ENCODE measurements at regions not wholly inside any gene's neighbourhood (a gene's known extent, or its start where the extent isn't known, plus 50 kb on each side); places are given as distances from the start of the nearest gene placed in this dataset.

- no peak for DNase-seq
These were observed 342.8 kb upstream of the MTNR1B start for GRCh38 chr11:92626624-92627023.

DNA sequence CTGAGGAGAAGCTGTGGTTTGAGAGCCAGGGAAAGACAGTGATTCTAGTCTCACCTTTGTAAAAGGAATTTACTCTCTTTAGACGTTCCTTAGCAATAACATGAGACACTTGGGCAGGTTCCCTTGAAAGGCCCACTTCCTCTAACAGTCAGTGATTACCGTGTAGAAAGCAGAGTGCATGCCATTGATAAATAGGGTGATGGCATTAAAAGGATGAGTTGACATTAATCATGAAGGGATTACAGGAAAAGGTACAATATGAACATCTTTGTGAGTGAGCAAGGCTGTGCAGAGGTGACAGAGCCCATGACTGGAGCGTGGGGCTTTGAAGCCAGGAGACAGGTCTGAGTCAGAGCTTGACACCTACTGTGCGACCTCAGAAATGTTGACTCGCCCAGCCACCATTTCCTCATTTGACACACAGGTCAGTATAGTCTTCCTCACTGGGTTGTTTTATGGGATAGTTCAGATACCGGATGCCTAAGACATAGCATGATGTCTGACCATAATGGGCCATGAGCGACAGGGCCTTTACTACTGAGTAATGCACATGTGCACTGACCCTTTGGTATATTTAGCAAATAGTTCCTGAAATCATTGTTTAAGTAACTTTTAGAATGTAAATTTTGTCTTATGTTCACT is 341.7 kb upstream of the MTNR1B start:
- DNase-seq: no peak

DNA sequence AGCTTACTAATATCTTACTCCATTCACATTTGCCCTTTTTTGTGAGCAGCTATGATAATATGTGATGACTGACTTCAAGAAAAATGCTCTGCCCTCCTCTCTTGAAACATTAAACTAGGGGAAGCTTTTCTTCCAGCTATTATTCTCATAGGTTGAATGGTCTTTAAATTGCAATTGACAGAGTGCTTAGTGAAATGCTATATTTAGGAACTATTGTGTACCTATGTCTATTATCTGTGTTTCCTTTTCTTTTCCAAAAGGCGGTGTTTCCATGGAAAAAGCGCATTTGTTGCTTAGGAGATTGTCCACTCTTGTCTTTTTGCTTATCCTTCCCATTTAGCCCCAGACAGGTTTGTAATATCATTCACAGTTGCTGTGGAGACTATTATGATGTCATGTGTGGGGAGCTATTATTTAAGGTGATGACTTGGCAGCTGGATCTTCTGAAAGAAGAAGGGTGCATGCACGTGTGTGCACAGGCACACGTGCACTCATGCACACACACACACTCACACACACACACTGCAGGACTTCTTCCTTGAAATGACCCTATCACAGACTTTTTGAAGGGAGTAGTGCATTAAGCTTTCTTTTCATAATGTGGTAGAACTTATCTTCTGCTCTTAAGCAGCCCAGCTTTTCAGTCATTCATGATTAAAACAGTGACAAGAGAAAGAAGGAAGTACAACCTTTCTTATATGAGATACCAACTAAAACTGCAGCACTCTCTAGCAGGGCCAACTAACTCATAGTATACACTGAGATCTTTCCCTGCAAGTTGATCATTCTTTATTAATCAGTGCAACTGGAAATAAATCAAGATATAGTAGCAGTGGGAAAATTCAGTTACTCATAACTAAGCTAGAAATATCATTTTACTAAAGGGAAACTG is 340.8 kb upstream of the MTNR1B start:
- DNase-seq: no peak

DNA sequence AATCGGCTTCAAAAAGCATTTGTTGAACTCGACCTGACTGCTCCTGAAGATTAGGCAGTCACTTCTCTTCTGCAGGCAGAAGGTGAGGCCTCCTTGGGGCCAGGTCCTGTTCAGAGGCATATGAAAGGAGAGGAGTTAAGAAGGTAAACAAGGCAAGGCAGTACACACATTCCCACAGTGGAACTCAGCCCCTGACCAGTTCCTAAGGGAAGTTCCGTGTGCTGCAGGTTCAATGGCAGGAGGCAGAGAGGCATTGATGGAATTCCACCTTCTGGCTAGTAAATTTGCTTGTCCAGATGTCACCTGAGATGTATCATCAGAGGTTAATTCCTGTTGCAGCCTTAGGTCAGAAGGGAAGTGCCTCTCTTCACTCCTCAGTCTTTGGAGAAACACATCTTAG is 337.0 kb upstream of the MTNR1B start:
- DNase-seq: no peak

DNA sequence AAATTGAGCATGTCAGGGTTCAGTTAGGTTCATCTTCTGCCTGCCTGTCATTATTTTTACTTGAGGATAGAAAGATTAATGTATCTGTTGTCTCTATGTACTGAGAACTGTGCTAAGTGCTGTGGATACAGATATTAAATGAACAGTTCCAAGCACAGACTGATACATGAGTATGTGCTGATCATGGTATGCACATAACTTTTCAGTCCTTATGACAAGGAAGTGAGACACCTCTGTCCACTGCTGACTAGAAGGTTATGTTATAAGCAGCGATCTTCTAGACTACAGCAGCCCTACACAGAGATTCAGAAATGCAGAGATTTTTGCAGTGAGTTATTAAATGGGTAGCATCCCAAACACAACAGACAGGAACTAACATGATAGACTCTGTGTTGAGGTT is 335.6 kb upstream of the MTNR1B start:
- no peak for DNase-seq

- no peak for DNase-seq
These were observed 332.8 kb upstream of the MTNR1B start for GRCh38 chr11:92636543-92637188.

- DNase-seq: no peak
These were observed 330.8 kb upstream of the MTNR1B start for GRCh38 chr11:92638678-92639077.

DNA sequence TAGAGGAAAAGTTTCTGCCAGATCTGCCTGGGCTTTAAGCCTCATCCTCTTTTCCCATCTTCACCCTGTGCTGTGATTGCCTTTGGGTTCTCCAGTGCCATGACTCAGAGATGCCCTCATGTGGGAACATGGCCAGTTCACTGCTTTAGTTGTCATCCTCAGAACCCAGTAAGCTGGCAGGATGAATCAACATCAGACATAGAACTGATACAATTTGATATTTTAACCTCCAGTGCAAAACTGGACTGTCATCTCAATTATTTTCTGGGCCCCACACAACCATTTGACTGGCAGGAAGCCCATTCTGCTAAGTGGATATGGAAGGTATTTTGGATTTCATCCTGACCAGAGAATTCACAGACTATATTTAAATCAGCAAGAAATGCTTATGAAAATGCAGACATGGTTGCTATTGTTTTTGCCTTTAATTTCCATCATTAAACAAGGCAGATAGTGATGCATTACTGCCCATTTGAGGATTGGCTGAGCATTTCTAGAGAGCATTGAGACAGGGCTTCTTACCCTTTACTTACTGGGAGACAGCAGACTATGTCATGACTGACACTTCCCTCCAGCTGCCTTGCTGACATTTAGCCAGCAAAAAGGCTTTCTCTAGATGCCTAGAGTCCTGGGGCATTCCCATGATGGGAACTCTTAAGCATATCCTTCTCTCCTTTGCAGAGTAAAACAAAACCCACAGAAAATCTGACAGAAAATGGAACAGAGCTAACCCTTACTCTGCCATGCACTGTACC is 327.1 kb upstream of the MTNR1B start:
- DNase-seq: no peak

DNA sequence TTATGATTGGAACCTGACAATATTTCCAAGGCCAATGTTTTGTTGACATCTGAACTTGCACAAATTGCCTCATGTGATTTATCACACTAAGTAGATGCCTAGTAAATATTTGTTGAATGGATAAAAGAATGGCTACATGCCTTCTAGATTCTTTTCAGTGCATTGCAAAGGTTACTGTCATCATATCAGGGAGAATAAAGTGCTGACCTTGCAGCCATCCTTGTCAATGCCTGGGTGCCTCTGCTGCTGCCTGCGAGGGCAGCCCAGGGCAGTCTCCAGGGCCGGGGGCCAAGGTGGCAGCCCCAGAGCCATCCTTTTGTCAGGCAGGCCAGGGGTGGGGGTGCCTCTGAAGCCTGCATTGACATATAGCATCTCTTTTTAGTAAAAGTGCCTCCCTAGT is 325.6 kb upstream of the MTNR1B start:
- no peak for DNase-seq

GRCh38 chr11:92644595-92645445 is 324.6 kb upstream of the MTNR1B start:
- DNase-seq: no peak

GRCh38 chr11:92651159-92651558 is 318.3 kb upstream of the MTNR1B start:
- no peak for DNase-seq

- no peak for DNase-seq
These were observed 316.0 kb upstream of the MTNR1B start for GRCh38 chr11:92653454-92653853.

DNA sequence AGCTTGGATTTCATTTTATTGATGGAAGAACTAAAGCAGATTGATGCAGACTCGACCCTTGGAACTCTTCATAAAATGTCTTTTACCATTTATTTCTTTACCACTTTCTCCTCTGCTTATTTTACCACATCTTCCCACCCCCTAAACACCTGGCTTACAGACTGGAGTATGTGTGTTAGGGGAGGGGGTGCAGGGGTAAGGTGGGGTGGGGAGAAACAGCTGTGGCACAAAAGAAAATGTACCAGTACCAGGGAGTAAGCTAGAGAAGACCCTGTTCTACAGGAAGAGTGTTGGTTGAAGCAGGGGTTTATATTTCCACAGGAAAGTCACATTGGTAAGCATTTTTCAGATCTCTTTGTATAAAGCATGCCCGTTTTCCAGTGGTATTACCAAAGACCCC is 312.7 kb upstream of the MTNR1B start:
- DNase-seq: no peak

DNA sequence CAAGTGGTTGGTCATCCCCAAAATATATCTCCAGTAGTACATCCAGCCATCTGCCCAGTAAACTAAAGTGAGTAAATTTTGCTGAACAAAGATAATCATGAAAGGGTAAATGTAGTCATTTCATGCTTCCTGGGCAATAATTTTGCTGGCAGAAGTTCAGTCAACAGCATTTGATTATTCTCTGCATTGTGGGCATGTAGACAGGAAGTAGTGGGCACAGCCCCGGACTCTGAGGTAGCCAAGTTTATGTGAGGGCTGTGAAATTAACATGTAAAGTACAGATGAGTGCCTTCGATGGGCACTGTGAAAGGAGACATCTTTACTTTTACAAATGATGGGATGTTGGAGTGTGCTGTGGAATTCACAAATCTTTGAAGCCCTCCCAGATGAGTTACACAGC is 312.2 kb upstream of the MTNR1B start:
- no peak for DNase-seq

- no peak for DNase-seq
These were observed 310.7 kb upstream of the MTNR1B start for GRCh38 chr11:92658733-92659132.

GRCh38 chr11:92659793-92660192 is 309.7 kb upstream of the MTNR1B start:
- DNase-seq: no peak

DNA sequence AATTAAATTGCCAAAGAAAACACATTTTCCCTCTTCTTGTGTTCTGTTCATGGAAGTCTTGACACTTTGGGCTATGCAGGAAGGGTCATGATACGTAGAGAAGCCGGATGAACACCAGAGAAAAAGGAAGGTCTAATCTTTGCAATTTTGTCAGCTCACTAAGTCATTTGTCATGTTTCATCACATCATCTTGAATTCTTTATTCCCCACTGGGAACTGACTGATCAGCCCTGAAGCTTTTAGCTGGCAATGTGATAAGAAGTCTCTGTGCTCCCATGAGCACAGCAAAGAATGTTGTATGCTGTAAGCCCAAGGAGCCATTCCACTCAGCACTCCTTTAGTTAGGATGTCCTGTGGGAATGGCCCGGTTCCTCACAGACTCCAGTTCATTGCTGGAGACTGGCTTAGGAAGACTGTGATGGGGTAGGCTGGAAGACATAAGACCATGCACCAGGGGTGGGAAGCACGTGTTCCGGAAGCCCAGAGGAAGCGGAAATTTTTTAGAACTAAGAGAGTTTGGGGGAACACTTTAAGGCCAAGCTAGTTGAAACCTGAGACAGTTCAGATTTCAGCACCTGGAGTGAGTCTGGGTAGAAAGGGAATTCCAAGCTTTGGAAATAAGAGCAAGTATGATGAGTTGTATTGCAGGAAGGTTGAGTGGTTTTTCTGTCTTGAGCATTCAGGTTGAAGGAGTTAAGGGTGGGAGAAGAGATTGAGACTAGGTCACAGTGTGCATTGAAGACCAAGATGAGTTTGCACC is 306.7 kb upstream of the MTNR1B start:
- no peak for DNase-seq

DNA sequence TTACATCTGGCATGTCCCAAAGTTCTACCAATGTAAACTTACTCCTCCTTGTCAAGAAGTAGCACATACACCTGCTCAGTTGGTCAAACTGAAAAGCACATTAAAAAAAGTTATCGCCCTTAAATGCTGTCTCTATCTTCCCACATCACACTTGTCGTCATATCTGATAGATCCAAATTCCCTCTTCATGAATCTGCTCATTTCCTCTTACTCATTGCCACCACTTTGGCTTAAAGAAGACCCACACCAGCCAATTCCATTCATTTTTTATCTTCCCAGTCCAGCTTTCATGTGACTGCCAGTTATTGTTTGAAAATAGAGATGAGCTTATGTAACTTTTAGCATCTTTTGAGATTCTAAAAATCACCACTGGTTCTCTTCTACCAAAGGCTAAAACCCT is 305.9 kb upstream of the MTNR1B start:
- no peak for DNase-seq

DNA sequence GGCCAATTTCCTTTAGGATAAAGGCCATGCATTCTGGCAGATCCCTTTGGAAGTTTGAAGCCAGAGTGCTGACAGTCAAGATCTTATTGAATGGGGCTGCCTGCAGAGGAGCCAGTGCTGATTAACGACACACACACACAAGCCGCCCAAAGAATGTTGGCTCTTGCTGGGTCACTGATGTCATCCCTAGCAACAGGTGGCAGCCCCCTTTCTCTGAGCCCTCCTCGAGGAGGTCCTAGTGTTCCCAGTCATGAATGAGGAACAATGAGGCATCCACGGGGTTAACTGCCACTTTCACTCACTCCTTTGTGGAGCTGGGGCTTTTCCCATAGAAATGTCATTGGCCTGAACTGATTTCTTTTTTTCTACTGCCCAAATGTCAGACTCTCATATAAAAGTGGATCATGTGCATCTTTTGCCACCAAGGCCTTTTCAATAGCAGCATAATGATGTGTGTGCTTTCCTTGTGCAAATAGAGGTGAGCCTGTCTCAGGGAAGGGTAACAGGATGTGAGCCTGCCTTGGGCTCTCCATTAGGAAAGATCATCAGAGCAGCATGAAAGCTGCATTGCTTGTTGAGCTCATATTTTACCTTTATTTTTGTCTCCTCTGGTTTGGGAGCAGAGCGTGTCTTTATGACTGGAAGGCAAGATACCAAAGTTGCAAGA is 301.8 kb upstream of the MTNR1B start:
- no peak for DNase-seq

- DNase-seq: no peak
These were observed 299.1 kb upstream of the MTNR1B start for GRCh38 chr11:92670308-92670890.

DNA sequence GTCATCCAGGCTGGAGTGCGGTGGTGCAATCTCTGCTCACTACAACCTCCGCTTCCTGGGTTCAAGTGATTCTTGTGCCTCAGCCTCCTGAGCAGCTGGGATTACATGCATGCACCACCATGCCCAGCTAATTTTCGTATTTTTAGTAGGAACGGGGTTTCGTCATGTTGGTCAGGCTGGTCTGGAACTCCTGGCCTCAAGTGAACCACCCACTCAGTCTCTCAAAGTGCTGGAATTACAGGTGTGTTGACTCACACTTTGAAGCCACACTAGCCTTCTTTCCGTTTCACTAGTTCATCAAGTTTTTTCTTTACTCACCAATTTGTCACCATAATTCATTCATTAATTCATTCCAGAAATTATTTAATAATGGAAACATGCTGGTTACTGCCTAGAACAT is 298.4 kb upstream of the MTNR1B start:
- DNase-seq: no peak
